HEK293T (cell line): ENCODE measurements at regions not wholly inside any gene's neighbourhood (a gene's known extent, or its start where the extent isn't known, plus 50 kb on each side); places are given as distances from the start of the nearest gene placed in this dataset.

ENCODE experiments used
- ARNT ChIP-seq: fragments of 450-650 bp; IDR thresholded peaks from 2 replicates; pipeline ENCODE4 v1.6.1; 2017; ENCODE audit warnings: mild to moderate bottlenecking
- BHLHE40 ChIP-seq: fragments of 450-650 bp; IDR thresholded peaks from 2 replicates; pipeline ENCODE4 v1.6.1; 2016; ENCODE audit warnings: mild to moderate bottlenecking, moderate library complexity, borderline replicate concordance
- FOXA1 ChIP-seq: fragments of 450-650 bp; IDR thresholded peaks from 2 replicates; pipeline ENCODE4 v1.6.1; 2016; ENCODE audit warnings: mild to moderate bottlenecking
- FOXM1 ChIP-seq: fragments of 450-650 bp; IDR thresholded peaks from 2 replicates; pipeline ENCODE4 v1.6.1; 2017; ENCODE audit warnings: mild to moderate bottlenecking, borderline replicate concordance
- SP1 ChIP-seq: fragments of 450-650 bp; IDR thresholded peaks from 2 replicates; pipeline ENCODE4 v1.6.1; 2017

- no peak for TF ChIP-seq BHLHE40
- no peak for TF ChIP-seq ARNT
- TF ChIP-seq FOXM1: no peak
- no peak for TF ChIP-seq SP1
- no peak for TF ChIP-seq FOXA1
Observed at GRCh38 chr6:141981190-141981589, 151.5 kb upstream of the GJE1 start.
